ENCODE measurements at regions not wholly inside any gene's neighbourhood (a gene's known extent, or its start where the extent isn't known, plus 50 kb on each side); places are given as distances from the start of the nearest gene placed in this dataset.

DNA sequence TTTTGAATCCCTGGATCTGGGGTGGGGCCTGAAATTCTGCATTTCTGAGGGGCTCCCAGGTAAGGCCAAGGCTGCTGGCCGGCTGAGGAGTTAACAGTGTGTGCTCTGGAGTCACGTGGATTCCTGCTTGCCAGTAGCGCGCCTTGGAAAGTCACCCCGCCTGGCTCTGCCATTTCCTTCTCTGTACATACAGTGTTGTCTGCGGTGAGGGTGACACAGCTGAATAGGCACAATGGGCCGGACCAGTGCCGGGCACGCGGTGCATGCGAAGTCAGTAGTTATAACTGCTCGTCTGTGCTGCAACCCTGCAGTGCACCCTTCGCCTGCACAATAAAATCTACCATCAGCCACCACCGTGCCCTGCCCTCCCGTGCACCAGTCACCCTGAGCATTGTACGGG, 68.0 kb upstream of the EEPD1 start:
- Histone ChIP-seq H3K4me3 (no peak overlapping the region), H3K27me3 (replicated peaks; ENCODE audit: insufficient read depth) (no peaks in the 10 kb centered on the region), H3K27ac (no peak overlapping the region), H3K4me1 (replicated peaks) (no peaks in the 10 kb centered on the region), H3K36me3 (no peaks in the 10 kb centered on the region), H3K9me3 (no peaks in the 10 kb centered on the region)
- no peak for TF ChIP-seq POLR2AphosphoS5 (IDR thresholded peaks at IDR 0.05)
- TF ChIP-seq, protein P1, sequence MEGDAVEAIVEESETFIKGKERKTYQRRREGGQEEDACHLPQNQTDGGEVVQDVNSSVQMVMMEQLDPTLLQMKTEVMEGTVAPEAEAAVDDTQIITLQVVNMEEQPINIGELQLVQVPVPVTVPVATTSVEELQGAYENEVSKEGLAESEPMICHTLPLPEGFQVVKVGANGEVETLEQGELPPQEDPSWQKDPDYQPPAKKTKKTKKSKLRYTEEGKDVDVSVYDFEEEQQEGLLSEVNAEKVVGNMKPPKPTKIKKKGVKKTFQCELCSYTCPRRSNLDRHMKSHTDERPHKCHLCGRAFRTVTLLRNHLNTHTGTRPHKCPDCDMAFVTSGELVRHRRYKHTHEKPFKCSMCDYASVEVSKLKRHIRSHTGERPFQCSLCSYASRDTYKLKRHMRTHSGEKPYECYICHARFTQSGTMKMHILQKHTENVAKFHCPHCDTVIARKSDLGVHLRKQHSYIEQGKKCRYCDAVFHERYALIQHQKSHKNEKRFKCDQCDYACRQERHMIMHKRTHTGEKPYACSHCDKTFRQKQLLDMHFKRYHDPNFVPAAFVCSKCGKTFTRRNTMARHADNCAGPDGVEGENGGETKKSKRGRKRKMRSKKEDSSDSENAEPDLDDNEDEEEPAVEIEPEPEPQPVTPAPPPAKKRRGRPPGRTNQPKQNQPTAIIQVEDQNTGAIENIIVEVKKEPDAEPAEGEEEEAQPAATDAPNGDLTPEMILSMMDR (IDR thresholded peaks at IDR 0.05): no peak
- TF ChIP-seq POLR2A (IDR thresholded peaks at IDR 0.05): no peak
- no peak for DNase-seq (ENCODE audit: low spot score)
- intact Hi-C loops (cut with DNase I): loop anchor here (2.0 kb wide), 1 partner anchor 206 kb away; no protein-coding TSS in a partner anchor
- WGBS: 97% methylated on average over 16 of the region's 16 CpGs

DNA sequence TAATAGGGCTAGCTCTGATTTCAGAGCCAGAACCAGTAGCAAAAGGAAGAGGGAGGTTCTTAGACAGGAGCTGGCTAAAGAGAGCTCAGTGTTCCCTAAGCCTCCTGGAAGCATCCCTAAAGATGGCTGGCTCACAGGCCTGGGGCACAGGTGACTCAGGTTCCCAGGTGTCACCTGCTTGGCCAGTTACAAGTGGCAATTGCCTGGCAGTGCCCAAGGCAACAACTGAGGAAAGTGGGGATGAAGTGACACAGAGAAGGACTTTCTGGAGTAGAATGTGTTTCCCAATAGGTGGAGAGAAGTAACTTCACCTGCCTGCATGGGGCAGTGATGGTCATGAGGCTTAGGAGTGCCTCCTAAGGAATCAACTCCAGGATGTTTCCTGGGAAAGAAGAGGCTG, 66.5 kb upstream of the EEPD1 start:
- no peak for DNase-seq (ENCODE audit: low spot score)
- intact Hi-C loops (cut with DNase I): no loop called here
- Histone ChIP-seq H3K9me3 (no peaks in the 10 kb centered on the region), H3K4me1 (replicated peaks) (no peaks in the 10 kb centered on the region), H3K27ac (no peak overlapping the region), H3K4me3 (no peak overlapping the region), H3K36me3 (no peaks in the 10 kb centered on the region), H3K27me3 (replicated peaks; ENCODE audit: insufficient read depth) (no peaks in the 10 kb centered on the region)
- TF ChIP-seq, protein P1 (IDR thresholded peaks at IDR 0.05): no peak
- TF ChIP-seq POLR2AphosphoS5 (IDR thresholded peaks at IDR 0.05) (no peak), POLR2A (IDR thresholded peaks at IDR 0.05) (no peak)

DNA sequence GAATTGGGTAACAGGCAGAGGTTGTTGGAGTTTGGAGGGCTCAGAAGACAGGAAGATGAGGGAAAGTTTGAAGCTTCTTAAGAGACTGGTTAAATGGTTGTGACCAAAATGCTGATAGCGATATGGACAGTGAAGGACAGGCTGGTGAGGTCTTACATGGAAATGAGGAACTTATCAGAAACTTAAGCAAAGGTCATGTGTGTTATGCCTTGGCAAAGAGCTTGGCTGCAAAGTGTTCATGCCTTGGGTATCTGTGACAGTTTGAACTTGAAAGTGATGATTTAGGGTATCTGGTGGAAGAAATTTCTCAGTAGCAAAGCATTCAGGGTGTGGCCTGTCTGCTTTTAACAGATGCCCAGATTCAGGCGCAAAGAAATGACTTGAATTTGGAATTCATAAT, 64.5 kb upstream of the EEPD1 start:
- Histone ChIP-seq H3K27me3 (replicated peaks; ENCODE audit: insufficient read depth) (no peaks in the 10 kb centered on the region), H3K4me1 (replicated peaks) (no peaks in the 10 kb centered on the region), H3K9me3 (no peaks in the 10 kb centered on the region), H3K27ac (no peak overlapping the region), H3K4me3 (no peak overlapping the region), H3K36me3 (no peaks in the 10 kb centered on the region)
- WGBS: 99% methylated on average over 2 of the region's 2 CpGs
- TF ChIP-seq POLR2A (IDR thresholded peaks at IDR 0.05) (no peak), POLR2AphosphoS5 (IDR thresholded peaks at IDR 0.05) (no peak)
- TF ChIP-seq, protein P1 (IDR thresholded peaks at IDR 0.05): no peak
- DNase-seq (ENCODE audit: low spot score): no peak
- intact Hi-C loops (cut with DNase I): no loop called here

DNA sequence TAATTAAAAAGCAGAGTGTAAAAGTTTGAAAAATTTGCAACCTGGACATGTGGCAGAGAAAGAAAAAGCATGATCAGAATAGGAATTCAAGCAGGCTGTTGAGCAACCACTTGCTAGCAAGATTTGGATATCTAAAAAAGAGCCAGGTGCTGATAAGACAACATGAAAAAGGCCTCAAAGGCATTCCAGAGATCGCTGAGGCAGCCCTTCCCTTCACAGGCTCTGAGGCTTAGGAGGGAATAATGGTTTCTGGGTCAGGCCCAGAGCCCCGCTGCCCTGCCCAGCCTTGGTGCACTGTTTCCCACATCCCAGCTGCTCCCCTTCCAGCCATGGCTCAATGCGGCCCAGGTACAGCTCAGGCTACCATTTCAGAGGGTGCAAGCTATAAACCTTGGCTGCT, 64.1 kb upstream of the EEPD1 start:
- DNase-seq (ENCODE audit: low spot score): no peak
- H3K27ac ChIP-seq: no peak overlapping the region
- H3K4me3 ChIP-seq: no peak overlapping the region
- intact Hi-C loops (cut with DNase I): no loop called here
- H3K4me1 ChIP-seq (replicated peaks): no peaks in the 10 kb centered on the region
- no peaks in the 10 kb centered on the region for H3K27me3 ChIP-seq (replicated peaks; ENCODE audit: insufficient read depth)
- WGBS: 61% methylated on average over 3 of the region's 3 CpGs
- H3K36me3 ChIP-seq: no peaks in the 10 kb centered on the region
- H3K9me3 ChIP-seq: no peaks in the 10 kb centered on the region
- TF ChIP-seq POLR2AphosphoS5 (IDR thresholded peaks at IDR 0.05): no peak
- TF ChIP-seq, protein P1 (IDR thresholded peaks at IDR 0.05): no peak
- TF ChIP-seq POLR2A (IDR thresholded peaks at IDR 0.05): no peak

DNA sequence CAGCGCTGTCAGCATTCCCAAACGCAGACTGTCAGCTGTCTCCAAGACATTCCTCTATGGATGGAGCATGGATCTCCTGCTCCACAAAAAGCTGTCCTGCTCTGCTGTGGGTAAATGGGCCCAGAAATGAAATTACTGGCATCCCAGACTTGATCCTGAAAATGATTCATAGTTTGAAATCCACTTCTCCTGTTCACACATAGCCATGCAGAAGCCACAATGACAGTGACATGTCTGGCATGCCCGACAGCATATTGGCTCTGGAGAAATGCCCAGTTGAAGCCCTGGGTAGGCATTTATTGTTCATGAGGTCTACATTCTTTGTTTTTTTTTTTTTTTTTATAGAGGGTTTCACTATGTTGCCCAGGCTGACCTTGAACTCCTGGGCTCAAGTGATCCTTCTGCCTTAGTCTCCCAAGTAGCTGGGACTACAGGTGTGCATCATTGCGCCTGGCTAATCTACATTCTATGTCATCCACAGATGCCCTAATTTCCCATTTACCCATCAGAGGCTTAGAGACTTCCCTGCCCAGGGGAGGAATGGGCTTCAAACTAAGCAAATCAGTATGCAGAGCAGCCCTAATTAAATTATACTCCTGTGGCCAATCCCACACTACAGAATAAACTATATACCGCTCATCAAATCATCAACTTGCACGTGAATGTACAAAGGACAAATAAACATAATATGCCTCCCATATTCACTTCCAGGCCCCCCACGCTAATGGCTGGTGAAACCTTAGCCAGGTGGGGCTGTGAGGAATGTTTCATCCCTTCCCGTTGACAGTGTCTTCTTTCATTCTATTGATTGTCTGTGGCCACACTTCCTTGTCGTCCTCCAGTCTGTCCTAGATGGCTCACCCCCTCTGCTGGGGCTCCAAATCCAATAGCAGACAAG, 61.8 kb upstream of the EEPD1 start:
- H3K9me3 ChIP-seq: no peaks in the 10 kb centered on the region
- TF ChIP-seq, protein P1 (IDR thresholded peaks at IDR 0.05): no peak
- TF ChIP-seq POLR2AphosphoS5 (IDR thresholded peaks at IDR 0.05) (no peak), POLR2A (IDR thresholded peaks at IDR 0.05) (no peak)
- 79% methylated on average over 9 of the region's 9 CpGs for WGBS
- H3K27ac ChIP-seq: no peak overlapping the region
- H3K4me1 ChIP-seq (replicated peaks): no peaks in the 10 kb centered on the region
- intact Hi-C loops (cut with DNase I): no loop called here
- H3K27me3 ChIP-seq (replicated peaks; ENCODE audit: insufficient read depth): no peaks in the 10 kb centered on the region
- DNase-seq (ENCODE audit: low spot score): no peak
- no peak overlapping the region for H3K4me3 ChIP-seq
- H3K36me3 ChIP-seq: no peaks in the 10 kb centered on the region
